OCI-LY7 (cell line): ENCODE measurements at regions not wholly inside any gene's neighbourhood (a gene's known extent, or its start where the extent isn't known, plus 50 kb on each side); places are given as distances from the start of the nearest gene placed in this dataset.

ENCODE experiments used
- CTCF ChIP-seq: fragments of 200-600 bp; sonication (generic); conservative IDR thresholded peaks from 2 replicates; pipeline ENCODE4 v1.5.1; 2014; ENCODE audit warnings: mild to moderate bottlenecking, antibody characterized with exemption, low read length, moderate library complexity, mixed read lengths
- EZH2phosphoT487 ChIP-seq: fragments of 200-600 bp; sonication (generic); IDR thresholded peaks from 2 replicates; pipeline ENCODE4 v1.6.1; 2018; ENCODE audit warnings: low read depth, borderline replicate concordance, mild to moderate bottlenecking, mixed run types, antibody characterized with exemption, low read length, moderate library complexity, mixed read lengths

GRCh38 chr3:69686056-69686455 lies 53.2 kb upstream of the MITF start:
- TF ChIP-seq CTCF: no peak
- TF ChIP-seq EZH2phosphoT487: no peak
